CD4-positive, alpha-beta T cell treated with Interleukin-15 for 1 hour (primary cell): ENCODE measurements at regions not wholly inside any gene's neighbourhood (a gene's known extent, or its start where the extent isn't known, plus 50 kb on each side); places are given as distances from the start of the nearest gene placed in this dataset.

Experiments used
- DNase-seq: peaks from one replicate; pipeline ENCODE4 v3.0.0-alpha.2; 2020

- no peak for DNase-seq
Observed at GRCh38 chr10:120984221-120984620, 133.1 kb downstream of the WDR11 start.

GRCh38 chr10:120987359-120987758, 136.2 kb downstream of the WDR11 start:
- no peak for DNase-seq

GRCh38 chr10:120988751-120989150, 137.6 kb downstream of the WDR11 start:
- no peak for DNase-seq

DNA sequence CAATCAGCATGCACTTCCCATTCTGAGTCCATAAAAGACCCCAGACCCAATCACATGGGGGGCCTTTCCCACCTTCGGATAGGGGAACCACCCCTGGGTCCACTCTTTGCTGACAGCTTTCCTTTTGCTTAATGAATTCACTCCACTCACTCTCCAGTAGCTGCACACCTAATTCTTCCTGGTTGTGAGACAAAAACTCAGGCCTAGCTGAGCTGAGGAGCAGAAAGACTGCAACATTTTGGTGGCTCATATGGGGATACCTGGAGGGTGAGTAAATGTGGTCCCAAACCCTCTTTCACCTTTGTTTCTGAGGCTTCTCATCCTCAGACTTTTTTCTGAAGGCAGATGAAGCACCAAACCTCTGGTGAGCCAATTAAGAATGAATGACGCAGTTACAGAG, 138.1 kb downstream of the WDR11 start:
- no peak for DNase-seq

DNA sequence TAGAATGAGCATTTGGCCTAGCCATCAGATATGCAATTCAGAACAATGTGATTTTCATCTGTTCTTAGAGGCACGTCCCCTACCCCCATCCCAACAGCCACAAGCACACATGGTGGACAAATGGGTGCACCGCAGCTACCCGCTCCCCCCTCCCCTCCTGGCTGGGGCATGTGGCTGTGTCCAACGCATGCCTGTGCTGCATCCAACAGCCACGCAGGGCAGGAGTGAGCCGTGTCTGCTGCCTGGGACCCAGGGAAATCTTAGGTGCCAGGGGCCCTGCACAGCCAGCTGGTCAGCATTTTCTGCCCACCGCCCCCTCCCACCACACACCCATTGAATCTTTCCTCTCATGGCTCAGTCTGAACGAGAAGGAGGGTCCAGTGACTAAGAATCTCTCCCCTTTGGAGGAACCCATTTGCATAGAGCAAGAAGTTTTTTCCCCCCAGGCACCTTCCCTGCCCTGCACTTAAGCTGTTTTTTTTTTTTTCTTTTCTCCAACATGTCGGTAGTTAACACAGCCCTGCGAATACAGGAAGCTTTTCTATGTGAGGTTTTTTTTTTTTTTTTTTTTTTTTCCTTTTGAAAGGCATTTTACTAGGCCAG, 138.9 kb downstream of the WDR11 start:
- no peak for DNase-seq

- DNase-seq: no peak
Observed at GRCh38 chr10:120990831-120991230, 139.7 kb downstream of the WDR11 start.

DNA sequence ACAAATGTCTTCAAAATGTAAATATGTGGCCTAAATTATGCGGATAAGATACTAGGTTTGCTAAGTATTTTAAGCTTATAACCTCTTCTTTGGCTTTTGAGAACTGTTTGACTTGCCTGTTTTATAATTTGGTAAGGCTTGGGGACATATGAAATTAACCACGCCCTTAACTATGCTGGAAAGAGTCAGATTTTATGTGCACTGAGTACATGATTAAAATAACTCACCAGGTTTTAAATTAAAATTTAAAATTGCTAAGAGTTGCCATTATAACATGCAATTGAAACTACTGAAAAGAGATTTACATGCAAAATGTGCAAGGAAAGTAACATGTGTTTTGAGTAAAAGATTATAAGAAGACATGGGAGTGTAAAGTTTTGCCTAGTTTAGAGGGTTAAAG, 141.9 kb downstream of the WDR11 start:
- no peak for DNase-seq

- no peak for DNase-seq
Observed at GRCh38 chr10:120995768-120996167, 144.6 kb downstream of the WDR11 start.

GRCh38 chr10:120996456-120997034, 145.4 kb downstream of the WDR11 start:
- no peak for DNase-seq

DNA sequence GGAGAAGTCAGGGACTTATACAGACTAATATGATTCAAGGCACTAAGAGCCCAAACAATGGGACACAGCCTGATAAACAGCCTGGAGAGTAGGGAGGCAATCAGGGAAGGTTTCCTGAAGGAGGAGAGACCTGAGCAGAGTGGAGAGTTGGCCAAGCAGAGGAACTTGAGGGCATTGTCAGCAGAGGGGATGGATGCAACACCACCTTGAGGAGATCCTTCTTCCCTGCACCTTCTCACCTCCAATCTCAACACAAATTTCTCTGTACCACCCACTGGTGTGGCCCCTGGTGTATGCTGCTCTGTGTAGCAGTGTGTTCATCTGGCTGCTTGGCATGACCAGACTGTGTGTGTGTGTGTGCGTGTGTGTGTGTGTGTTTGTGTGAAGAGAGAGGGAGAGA, 146.2 kb downstream of the WDR11 start:
- DNase-seq: no peak

- DNase-seq: no peak
Observed at GRCh38 chr10:120997756-120998155, 146.6 kb downstream of the WDR11 start.

- no peak for DNase-seq
Observed at GRCh38 chr10:120998251-120998650, 147.1 kb downstream of the WDR11 start.

GRCh38 chr10:120998782-120999285, 147.7 kb downstream of the WDR11 start:
- no peak for DNase-seq

DNA sequence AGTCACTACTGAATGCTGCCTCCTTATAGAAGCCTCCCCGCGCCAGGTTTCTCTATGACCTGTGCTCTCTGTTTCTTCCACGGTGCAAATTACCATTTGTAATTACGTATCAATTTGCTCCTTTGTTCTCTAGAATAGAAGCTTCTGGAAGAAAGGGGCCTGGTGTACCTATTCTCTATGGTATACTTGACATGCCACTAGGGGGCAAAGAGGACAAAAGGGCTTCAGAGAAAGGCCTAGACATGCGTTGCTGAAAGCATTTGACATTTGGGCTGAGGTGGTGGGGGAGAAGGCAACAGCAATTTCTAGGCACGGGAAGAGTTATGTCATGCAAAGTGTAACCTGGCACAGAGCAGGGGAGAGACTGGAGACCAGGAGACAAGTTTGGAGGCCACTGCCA, 148.7 kb downstream of the WDR11 start:
- no peak for DNase-seq

DNA sequence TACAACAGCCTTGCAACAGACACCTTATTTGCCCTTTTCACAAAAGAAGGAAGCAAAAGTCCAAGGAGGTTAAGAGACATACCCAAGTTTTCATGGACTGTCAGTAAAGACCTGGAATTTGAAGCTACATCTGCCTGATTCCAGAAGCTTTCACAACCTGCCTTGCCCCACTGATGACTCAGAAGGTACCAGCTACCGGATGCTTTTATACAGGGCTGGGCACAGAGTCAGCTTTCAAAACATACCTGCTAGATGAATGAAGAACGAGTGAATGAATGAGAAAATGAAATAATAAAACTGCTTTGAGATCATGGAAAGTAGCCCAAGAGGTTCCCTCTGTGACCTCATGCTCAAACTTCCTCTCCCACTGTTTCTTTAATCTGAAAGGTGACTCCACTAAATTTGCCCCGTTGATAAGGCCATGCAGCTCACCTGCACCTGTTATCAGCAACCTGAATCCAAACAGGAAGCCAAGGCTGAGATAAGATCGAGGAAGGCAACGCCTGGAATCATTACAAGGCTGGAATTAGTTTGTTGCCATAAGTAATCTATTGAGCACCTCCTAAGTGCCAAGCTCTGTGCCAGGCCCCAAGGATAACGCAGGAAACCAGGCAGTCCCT, 151.5 kb downstream of the WDR11 start:
- no peak for DNase-seq

GRCh38 chr10:121005948-121006587, 154.9 kb downstream of the WDR11 start:
- no peak for DNase-seq

DNA sequence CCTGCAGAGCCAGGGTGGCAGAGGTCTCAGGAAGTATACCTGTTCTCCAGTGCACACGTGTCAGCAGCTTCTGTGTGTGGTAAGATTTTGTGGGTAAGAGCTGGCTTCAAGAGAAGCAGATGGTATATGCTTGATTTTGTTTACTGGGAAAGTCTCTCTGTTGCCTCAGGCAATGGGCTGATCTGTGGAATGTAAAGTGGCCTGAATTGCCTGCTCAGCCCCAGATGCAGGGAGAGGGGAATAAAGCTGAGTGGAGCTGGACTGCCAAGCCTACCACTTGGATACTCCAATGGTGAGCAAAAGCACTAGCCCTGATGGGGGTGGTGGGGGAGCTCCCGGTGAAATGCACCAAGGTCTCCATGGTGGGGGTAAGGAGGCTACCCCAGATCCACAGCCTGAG, 156.1 kb downstream of the WDR11 start:
- no peak for DNase-seq

- DNase-seq: no peak
Observed at GRCh38 chr10:121015916-121016315, 164.8 kb downstream of the WDR11 start.

DNA sequence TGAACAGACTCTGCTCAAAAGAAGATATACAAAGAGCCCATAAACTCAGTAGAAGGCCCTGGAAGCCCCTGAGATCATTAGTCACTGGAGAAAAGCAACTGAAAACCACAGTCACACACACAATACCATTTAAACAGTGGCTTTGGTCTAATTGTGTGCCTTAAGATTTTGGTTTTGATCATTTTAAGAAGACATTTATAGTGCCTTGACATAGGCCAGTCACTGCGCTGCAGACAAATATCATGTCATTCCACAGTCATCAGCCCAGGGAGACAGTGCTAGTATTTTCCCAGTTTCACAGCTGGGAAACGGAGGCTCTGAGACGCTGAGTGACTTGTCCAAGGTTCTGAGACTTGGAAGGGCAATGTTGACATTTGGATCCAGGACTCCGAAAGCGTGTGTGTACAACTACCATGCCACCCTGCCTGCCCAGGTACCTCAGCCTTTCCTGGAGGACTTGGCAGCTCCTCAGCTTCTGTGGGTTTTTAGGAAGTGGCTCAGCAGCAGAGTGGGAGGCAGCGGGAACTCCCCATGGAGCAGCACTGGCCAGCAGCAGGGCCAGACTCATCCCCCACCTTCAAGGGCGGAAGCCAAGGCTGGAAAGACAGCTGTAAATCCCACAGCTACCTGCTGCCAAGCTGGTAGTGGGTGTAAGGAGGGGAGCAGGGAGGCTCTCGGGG, 173.9 kb downstream of the WDR11 start:
- DNase-seq: no peak

DNA sequence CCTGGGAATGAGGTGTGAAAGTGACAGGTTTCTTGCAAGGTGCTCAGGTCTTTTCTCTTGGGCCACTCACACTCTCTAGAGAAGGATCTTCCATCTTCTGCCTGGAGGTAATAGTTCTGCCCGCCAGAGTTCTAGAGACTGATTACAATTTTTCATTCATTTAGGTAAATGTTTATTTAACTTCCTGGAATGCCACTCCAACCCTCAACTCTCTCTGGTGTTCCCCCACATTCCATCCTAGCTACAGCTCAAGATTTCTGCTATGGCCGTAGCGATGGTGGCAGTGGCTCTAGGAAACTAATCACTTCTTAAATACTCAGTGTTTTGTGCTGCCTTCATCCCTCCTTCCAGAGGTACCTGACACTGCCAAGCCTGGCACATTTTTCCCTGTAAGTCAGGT, 174.6 kb downstream of the WDR11 start:
- DNase-seq: no peak

GRCh38 chr10:121027371-121027770, 176.2 kb downstream of the WDR11 start:
- DNase-seq: no peak

- no peak for DNase-seq
Observed at GRCh38 chr10:121032460-121032859, 181.3 kb downstream of the WDR11 start.

DNA sequence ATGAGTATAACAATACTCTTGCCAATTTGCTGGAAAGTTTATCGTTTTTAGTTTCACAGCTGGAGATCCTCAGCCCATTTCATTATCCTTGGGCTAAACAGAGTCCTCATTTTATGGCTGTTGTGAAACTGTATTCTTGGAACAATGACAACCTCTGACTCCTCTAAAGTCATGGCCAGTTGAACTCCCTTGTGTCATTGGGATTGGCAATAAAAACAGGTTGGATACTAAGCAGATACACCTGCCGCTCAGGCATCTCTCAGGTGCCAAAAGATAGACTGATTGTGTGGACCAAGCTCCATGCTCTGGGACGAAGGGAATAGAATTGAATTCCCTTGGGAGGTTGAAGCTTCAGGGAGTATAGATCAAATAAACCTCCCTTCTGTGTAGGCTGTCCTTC, 182.2 kb downstream of the WDR11 start:
- no peak for DNase-seq

GRCh38 chr10:121036431-121036830, 185.3 kb downstream of the WDR11 start:
- DNase-seq: no peak
